Stimulated activated CD8-positive, alpha-beta memory T cell treated with anti-CD3 and anti-CD28 coated beads, Interleukin-15, amount 100 ng/mL, for 48 hours (primary cell): ENCODE measurements at regions not wholly inside any gene's neighbourhood (a gene's known extent, or its start where the extent isn't known, plus 50 kb on each side); places are given as distances from the start of the nearest gene placed in this dataset.

Experiments
- DNase-seq, 2 donors: peaks; one replicate each; pipeline ENCODE4 v3.0.0-alpha.2; 2020; ENCODE audit warnings: low read depth in 2 of 2

GRCh38 chr2:129296396-129296795, 683.1 kb upstream of the RAB6C start:
- DNase-seq: no peak

DNA sequence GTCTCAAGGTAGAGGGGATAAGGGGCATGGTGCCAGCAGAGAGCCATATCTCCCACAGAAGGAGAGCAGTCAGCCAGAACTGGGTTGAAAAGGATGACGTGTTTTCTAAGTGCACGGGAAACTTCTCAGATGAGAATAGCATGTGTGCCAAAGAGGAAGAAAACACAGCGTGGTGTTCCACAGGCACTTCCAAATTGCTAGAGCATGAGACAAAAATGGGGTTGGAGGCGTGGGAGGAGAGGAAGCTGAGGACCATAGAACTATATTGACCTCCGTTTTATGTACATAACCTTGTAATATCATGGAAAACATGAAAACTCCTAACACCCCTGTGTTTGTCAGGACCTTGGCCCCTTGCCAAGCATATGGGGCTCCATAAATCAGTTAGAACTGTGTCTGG, 682.7 kb upstream of the RAB6C start:
- DNase-seq: no peak

DNA sequence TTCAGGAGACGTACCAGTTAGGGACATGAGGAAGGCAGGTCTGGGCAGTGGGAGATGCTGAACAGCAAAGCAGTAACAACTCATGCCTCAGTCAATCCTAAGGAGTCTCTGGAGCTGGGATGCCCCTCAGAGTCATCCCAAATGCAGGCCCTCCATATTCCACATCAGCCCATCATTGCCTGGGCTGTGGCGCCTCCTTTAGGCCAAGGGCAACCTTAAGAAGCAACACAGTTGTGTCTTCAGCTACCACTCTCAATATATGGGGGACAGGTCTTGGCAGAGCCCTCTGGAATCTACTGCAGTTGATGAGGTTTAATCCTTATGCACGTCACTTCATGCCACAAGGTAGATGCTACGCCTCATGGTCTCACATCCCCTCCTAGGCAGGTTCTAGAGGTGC, 682.0 kb upstream of the RAB6C start:
- DNase-seq: no peak

DNA sequence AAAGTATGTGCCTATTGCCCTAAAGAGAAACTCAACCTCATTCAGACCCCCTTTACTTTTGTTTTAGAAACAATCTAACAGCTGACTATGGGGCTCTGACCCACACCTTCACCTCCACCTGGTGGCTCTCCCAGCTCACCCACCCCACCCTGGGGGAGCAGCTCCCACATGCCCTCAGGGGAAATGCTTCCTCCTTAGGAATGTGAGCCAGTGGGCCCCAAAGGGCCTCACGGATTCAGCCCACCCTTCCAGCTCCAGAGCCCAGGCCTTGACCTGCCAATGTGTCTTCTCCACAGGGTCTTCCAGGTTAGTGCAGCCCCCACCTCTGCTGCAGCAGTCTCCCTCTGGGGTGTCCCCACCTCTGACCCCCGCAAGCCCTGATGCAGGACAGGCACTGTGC, 680.1 kb upstream of the RAB6C start:
- no peak for DNase-seq

DNA sequence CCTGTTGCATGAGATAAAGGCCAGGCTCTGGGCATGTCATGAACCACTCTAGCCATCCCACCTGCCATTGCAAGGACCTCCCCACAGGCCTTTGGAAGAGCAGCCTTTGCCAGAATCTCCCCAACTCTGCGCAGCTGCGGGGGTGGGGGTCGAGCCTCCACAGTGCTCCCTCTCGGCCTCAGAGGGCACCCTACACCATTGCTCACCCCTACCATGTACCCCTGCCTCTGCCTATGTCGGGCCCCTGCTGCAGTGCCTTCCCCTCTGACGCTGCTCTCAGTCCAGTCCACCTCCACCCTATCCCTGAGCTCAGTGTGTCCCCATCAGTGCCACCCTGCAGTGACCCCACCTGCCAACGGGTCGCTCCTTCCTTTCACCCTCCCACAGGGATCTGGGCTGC, 679.7 kb upstream of the RAB6C start:
- DNase-seq: no peak

- no peak for DNase-seq
These were observed 679.0 kb upstream of the RAB6C start for GRCh38 chr2:129300456-129300855.

- DNase-seq: no peak
These were observed 678.0 kb upstream of the RAB6C start for GRCh38 chr2:129301431-129301913.

DNA sequence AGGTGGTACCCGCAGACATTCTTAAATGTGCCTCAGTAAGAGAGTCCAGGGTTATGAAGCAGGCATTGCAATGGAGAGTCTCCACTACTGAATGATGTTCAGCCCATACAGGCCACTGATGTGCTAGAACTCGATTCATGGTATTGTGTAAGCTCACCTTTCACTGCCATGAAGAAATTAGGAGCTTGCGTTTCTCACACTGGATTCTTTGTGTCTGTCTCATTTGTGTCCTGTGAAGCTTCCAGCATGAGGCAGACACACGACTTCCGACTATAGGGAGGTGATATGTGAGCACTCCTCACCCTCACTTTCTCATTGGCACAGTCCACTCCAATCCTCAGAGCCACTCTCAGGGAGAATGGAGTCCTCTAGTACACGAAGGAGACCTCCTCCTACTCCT, 677.4 kb upstream of the RAB6C start:
- DNase-seq: no peak

DNA sequence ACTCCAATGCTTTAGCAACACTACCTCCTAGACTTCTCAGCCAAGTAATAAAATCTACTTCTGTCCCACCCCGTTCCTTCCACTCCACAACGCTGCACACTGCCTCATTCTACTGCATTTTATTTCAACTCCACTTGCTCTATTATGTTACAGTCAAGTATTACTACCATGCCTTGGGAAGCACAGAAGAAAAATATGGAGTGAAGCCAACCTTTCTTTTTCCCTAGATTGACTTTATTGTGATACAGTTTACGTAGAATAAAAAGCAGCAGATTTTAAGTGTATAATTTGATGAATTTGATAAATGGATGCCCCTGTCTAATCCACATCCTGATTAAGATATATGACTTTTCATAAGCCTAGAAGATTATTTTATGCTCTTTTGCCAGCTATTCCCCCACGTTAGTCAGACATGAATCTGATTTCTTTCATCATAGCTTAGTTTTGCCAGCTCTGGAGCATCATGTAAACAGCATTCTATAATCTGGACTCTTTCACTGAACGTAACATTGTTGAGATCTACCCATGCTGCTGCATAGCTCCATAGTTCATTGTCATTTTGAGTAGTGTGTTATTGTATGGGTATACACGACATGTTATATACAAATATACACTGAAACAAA, 676.8 kb upstream of the RAB6C start:
- no peak for DNase-seq

DNA sequence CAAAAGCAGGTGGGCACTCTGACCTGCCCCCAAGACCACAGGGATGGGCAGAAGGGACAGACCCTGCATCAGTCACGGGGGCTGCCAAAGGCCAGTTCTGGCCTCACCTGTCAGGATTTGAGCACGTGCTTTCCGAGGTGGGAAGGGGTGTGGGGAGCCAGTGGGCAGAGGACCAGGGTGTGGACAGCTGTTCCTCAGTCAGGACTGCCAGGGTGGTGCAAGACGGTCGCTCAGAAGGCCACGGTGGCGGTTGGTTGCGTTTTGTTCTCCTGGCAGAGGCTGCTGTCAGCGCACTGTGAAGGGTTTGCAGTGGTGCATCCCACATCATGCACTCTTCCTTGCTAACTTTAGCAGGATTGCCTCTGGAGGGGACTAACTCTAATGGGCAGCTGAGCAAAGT, 665.3 kb upstream of the RAB6C start:
- no peak for DNase-seq

- no peak for DNase-seq
These were observed 660.7 kb upstream of the RAB6C start for GRCh38 chr2:129318581-129319421.

GRCh38 chr2:129319422-129319717, 660.1 kb upstream of the RAB6C start:
- no peak for DNase-seq

GRCh38 chr2:129320288-129320687, 659.2 kb upstream of the RAB6C start:
- no peak for DNase-seq

DNA sequence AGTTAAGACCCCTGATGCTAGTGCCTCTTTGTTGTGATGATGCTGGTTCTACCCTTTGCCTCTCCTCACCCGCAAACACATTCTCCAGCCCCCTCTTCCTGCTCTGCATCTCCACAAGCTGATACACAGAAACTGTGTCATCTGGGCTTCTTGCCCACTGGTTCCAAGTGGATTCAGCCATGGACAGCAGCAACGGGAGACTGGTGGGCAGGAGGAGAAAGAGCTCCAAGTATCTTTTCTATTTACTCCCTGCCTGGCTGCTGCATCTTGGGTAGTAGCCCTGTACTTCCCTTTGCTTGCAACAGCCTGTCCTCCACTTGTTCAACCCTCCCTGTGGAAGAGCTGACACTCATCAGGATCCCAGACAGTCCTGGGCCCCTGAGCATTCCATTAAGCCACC, 655.1 kb upstream of the RAB6C start:
- DNase-seq: no peak

GRCh38 chr2:129325151-129325550, 654.3 kb upstream of the RAB6C start:
- no peak for DNase-seq

GRCh38 chr2:129329574-129329973, 649.9 kb upstream of the RAB6C start:
- DNase-seq: no peak

- no peak for DNase-seq
These were observed 649.0 kb upstream of the RAB6C start for GRCh38 chr2:129330504-129330903.

- DNase-seq: no peak
These were observed 647.8 kb upstream of the RAB6C start for GRCh38 chr2:129331638-129332037.

- no peak for DNase-seq
These were observed 645.3 kb upstream of the RAB6C start for GRCh38 chr2:129334128-129334527.

- no peak for DNase-seq
These were observed 644.6 kb upstream of the RAB6C start for GRCh38 chr2:129334696-129335410.

GRCh38 chr2:129336276-129336675, 643.2 kb upstream of the RAB6C start:
- no peak for DNase-seq

GRCh38 chr2:129337076-129337475, 642.4 kb upstream of the RAB6C start:
- no peak for DNase-seq

DNA sequence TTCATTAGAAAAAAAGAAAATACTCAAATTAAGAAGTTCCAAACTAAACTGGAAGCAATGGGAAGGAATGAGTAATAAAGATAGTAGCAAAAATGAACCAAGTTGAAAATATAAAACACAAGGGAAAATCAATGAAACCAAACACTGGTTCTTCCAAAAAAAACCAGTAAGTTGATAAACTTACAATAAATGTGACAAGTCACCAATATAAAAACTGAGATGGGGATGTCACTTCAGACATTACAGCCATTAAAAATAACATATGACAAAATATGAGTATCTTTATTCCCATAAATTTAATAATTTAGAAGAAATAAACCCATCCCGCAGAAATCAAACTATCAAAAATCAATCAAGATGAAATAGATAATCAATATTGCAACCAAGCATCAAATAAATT, 633.9 kb upstream of the RAB6C start:
- no peak for DNase-seq
